GM12873 (cell line): ENCODE measurements at regions not wholly inside any gene's neighbourhood (a gene's known extent, or its start where the extent isn't known, plus 50 kb on each side); places are given as distances from the start of the nearest gene placed in this dataset.

Source experiments
- TF ChIP-seq, protein P1 (sequence below): IDR thresholded peaks from 2 replicates; pipeline ENCODE4 v1.5.1; 2012; ENCODE audit warnings: low read depth, mild to moderate bottlenecking, moderate library complexity, low read length, control low read depth; ENCODE audit not compliant: insufficient read depth; ENCODE audit errors: missing control alignments

DNA sequence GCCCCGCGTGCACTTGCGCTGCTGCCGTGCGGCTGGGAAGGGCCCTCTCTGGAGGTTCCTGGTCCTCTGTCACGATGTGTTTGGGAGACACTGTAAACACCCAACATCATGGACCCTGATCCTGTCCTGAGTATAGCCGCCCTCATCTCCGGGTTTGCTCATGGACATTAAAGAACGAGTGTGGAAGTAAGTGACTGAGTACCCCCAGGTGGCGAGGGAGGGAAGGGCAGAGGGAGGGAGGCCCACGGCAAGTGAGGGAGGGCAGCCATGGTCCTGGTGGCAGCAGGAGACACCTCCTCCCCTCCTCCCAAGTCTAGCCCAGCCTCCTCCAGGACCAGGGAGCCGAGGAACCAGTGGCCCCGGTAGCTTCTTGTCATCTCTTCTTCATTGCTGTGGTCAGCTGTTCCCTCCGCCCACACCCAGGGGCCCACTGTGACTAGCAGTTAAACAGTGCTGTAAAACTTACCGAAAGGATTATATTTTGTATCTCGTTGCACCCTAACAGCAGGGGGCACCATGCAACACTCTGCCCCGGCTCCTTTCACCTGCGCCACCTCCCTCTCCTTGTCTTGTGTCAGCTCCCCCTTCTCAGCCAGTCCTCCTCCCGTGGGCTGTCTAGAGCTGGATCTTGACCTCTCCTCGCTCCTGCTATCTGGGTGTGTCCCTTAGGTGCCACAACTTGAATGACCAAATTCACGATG, 566.5 kb upstream of the B3GAT1 start:
- TF ChIP-seq, protein P1, sequence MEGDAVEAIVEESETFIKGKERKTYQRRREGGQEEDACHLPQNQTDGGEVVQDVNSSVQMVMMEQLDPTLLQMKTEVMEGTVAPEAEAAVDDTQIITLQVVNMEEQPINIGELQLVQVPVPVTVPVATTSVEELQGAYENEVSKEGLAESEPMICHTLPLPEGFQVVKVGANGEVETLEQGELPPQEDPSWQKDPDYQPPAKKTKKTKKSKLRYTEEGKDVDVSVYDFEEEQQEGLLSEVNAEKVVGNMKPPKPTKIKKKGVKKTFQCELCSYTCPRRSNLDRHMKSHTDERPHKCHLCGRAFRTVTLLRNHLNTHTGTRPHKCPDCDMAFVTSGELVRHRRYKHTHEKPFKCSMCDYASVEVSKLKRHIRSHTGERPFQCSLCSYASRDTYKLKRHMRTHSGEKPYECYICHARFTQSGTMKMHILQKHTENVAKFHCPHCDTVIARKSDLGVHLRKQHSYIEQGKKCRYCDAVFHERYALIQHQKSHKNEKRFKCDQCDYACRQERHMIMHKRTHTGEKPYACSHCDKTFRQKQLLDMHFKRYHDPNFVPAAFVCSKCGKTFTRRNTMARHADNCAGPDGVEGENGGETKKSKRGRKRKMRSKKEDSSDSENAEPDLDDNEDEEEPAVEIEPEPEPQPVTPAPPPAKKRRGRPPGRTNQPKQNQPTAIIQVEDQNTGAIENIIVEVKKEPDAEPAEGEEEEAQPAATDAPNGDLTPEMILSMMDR = peak; percentile 9

DNA sequence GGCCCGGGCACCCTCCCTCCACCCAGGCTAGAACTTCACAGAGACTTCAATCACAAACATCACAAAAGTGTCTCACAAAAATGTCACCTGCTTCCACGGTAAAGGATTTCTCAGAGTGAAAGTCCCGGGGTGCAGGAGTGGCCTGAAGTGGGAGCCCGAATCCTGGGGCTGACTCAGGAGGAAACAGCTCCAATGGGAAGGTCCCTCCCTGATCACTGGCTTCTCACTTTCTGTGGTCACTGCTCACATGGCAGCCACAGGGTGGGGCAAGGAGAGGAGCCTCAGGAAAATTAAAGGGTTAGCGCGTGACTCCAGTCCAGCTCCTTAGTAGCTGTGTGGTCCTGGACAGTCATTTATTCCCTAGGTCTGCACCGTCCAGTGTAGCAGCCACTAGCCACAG, 564.5 kb upstream of the B3GAT1 start:
- TF ChIP-seq, protein P1 = no peak

DNA sequence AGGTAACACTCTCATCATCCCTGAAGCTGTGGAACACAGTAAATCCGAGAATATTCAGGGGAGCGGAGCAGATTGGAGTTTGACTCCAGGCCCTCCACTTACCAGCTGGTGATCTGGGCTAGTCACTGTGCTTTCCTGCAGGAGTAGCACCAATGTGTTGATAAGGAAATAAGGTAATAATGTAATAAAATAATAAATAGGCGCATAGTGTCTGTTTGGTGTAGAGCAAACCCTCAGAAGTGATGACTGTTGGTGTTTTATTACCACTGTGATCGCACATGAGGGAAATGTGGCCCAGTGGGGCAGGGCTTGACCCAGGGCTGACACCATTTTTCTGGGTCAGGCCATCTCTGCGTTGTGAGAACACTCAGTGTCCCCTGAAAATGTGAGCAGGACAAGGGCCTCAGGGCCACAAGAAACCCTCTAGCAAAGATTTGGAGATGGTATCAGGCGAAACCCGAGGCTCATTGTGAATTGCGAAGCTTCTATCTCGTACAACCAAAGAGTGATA, 563.9 kb upstream of the B3GAT1 start:
- TF ChIP-seq, protein P1 = no peak

DNA sequence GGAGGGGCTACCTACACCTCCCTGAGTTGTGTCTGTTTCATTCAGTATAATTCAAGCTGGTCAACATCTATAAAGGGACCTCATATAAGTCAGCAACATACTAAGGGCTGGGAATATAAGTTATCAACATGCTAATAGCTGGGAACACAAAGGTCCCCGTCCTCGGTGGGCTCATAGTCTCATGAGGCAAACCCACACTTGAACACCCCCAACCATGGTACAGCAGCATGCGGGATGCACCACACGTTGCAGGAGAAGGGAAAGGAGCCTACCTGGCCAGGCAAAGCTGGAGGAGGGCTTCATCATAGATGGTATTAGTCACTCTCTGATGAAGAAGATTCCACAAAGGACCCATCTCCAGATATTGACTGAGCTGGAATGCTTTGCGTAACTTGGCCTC, 561.8 kb upstream of the B3GAT1 start:
- TF ChIP-seq, protein P1 = no peak

DNA sequence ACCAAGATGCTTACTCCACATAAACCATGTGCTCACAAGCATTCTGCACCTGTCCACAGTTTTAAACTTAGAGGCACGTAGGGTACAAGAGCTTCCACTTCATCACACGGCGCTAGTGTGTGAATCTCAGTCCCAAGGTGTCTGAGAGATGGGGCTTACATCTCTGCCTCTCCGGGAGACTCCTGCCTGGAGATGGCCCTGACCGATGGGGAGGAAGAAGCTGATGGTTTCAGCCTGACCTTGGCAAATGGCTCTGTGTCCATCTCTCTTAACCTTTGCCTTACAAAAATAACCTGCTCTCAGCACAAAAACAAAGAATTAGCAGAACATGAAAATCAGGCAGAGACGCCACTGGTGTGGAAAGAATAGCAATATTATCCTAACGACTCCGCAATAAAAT, 559.3 kb upstream of the B3GAT1 start:
- TF ChIP-seq, protein P1 = no peak

DNA sequence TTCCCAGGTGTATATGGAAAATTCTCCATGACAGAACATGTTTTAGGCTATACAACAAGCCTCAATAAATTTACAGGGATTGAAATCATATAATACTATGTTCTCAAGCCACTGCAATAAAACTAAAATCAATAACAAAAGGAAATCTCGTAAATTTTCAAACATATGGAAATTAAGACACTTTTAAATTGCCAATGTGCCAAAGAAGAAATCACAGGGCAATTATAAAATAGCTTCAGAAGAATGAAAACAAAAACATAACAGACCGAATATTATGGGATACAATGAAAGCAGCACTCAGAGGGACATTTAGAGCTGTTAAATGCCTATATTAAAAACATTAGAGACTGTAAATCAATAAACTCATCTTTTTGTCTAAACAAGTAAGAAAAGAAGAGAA, 555.7 kb upstream of the B3GAT1 start:
- TF ChIP-seq, protein P1 = no peak

DNA sequence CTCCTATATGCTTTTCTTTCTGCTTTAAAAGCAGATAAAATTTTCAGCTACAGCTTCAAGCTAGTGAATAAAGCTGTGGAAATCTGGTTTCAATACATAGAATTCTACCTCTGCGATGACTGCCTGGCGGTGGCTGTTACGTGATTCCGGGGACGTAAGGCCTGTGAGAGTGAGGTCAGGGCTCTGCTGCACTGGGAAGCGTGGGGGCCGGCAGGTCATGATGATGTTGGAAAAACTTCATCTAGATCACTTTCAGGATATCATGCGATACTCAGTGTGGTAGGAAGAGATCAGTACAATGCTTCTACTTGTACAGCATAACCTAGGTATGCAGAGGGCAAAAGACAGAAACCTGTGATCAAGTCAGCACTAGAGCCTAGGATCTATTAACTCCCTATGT, 546.8 kb upstream of the B3GAT1 start:
- TF ChIP-seq, protein P1 = no peak
